Ammon's horn (tissue), 1 donor: ENCODE measurements at regions not wholly inside any gene's neighbourhood (a gene's known extent, or its start where the extent isn't known, plus 50 kb on each side); places are given as distances from the start of the nearest gene placed in this dataset.
"Not testable (repeated sequence)": the region's sequence is repeated elsewhere in the genome, so short reads cannot be mapped to it uniquely, and the experiment has no call there.

Source experiments
- DNase-seq: peaks from one replicate; pipeline ENCODE4 v3.0.0-alpha.2; 2016; ENCODE audit warnings: low spot score

DNA sequence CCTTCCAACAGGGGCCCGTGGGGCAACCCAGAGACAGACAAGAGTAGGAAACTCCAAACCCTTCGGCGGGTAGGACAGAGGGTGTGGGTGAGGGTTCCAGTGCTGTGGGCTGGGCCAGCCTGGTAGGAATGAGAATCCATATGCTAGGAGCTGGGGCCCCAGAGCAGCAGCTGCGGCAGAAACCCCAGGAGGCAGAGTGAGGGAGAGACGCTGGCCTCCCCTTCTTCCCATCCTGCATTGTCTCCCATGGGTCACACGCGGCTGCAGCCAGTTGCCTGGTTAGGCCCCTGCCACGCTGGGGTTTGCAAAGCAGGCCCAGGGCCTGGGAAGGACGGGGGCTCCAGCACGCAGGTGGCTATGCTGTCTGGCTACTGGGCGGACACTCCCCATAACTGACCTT, 113.1 kb upstream of the CCZ1B start:
- not testable (repeated sequence) for DNase-seq

DNA sequence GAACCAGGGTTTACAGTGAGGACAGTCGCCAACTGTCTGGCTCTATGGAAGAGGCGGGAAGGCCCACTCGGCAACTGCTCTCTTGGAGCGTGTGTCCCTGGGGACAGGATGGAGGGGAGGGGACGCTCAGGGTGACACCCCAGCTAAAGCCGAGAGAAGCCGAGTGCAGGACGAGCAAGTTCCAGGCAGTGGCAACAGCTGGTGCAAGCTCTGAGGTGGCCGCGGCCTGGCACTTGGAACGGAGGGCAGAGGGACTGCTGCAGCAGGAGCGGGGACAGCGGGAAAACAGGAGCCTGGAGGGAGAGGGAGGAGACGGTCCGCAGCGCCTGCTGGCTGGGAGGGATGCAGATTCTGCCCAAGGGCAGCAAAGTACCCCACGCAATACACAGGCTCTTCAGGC, 113.8 kb upstream of the CCZ1B start:
- DNase-seq: not testable (repeated sequence)

GRCh38 chr7:6946873-6947272, 120.8 kb upstream of the CCZ1B start:
- not testable (repeated sequence) for DNase-seq

DNA sequence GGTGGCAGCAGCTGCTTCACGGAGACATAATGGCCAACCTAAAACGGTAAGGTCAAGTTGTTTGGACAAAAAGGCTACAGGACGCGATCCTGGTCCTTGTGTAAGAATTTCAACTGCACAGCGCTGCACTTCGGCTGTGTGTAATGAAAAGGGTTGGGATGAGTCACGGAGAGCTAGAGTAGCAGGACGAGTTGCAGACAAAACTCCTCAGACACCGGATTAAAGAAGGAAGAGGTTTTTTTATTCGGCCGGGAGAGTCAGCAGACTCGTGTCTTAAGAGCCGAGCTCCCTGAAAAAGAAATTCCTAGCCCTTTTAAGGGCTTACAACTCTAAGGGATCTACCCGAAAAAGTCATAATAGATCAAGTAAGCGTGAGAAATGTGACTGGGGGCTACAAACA, 124.2 kb upstream of the CCZ1B start:
- DNase-seq: not testable (repeated sequence)

DNA sequence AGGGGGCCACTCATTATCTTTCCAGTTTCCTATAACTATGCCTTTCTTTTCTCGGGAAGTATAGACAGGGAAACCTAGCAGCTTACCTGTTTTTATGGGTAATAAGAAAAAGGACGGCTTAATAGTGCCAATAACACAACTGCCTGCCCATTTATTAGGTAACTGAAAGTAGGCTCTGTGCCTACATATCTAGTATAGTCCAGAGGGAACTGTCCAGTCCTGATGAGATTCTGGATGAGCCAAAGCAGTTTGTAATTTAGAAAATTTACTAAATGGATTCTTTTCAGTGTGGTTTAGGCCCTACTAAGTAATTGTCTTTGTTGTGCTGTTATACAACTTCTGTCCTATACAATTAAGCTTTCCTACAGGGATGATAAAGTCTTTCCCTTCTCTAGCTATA, 125.5 kb upstream of the CCZ1B start:
- DNase-seq: not testable (repeated sequence)

GRCh38 chr7:6953138-6953797, 127.2 kb upstream of the CCZ1B start:
- not testable (repeated sequence) for DNase-seq

GRCh38 chr7:6953798-6954181, 127.7 kb upstream of the CCZ1B start:
- DNase-seq: not testable (repeated sequence)

DNA sequence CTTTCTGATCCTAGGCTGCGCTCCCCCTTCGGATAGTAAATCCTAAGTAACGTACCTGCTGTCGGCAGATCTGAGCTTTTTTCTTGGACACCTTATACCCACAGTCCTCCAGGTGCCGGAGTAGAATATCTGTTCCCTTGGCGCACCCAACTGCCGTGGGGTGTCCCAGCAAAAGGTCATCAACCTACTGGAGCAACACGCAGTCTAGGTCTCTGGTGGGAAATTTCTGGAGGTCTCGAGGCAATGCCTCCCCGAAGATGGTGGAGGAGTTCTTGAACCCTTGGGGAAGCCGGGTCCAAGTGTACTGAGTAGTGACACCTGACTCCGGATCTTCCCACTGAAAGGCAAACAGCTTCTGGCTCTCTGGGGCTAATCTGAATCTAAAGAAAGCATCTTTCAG, 129.3 kb upstream of the CCZ1B start:
- DNase-seq: not testable (repeated sequence)

DNA sequence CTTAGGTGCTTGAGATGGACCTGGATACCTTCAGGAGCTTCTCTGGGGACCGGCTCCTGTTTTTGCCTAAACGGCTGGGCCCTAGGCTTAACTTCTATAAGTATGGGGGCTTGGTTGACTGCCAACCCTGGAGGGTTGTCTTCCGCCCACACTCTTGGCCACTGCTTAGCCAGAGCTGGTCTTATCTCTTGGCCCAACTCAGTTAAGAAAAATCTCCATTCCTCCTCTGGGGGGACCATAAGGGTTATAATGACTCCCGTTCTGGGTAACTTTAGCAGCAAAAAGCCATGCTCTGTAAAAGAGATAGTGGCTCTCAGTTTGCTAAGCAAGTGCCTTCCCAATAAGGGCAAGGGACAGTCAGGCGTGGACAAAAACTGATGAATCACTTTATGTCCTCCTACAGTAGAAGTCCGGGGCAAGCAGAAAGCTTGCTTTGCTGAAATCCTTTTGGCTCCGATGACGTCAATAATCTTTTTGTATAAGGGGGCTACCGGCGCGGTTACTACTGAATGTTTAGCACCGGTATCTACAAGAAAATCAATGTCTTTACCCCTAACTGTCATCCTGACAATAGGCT, 130.0 kb upstream of the CCZ1B start:
- DNase-seq: not testable (repeated sequence)

DNA sequence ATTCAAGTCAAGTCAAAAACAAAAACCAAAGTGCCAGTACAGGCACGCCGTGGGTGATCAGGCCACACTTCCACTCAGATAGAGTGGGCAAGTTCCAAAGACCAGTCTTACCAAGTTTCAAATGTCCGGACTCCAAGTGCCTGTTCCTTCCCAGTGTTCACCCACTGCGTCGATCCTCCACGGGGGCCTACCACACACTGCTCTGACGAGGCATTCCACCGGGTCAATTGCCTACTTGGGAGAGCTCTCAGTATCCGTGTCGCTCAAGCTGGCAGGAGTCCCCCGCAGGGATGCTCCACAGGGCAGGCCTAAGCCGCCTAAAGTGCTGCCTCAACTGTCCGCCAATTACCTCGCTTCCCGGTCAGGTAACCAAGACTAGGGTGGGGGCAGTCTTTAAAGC, 132.3 kb upstream of the CCZ1B start:
- DNase-seq: not testable (repeated sequence)

- not testable (repeated sequence) for DNase-seq
These were observed 133.9 kb upstream of the CCZ1B start for GRCh38 chr7:6959942-6960341.

DNA sequence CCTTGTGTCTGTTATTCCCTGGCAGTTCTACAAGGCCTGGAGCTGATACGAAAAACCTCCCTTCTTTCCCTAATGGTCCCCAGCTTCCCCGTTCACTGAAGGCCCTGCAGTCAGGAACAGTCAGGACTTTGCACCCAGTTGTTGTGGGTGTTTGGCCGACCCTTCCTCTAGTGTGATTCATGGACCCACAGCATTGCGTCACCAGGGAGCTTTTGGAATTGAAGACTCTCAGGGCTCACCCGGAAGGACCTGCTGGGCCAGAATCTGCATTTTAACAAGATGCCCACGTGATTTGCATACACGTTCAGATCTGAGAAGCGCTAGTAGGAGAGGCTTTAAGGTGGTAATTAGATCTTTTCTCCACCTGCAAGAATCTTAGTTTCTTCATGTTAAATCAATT, 136.8 kb upstream of the CCZ1B start:
- DNase-seq: not testable (repeated sequence)

DNA sequence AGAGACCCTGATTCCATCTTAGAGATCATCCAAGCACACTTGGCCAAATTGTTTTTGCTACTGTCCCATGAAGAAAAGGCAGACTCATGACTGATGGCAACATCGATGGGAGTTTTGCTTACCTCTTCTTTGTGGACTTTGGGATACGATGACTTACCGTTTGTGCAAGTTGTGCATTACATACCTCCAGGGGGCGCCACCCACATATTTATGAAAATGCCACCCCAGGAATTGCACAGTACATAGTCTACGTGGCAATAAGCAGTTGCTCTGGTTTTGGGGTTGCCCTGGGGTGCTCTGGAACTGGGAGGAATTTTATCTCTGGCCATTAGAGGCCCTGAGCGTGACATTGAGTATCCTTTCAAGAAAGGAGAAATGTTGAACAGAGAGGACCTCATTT, 139.0 kb upstream of the CCZ1B start:
- DNase-seq: peak; percentile 5

GRCh38 chr7:6970180-6970579, 144.1 kb upstream of the CCZ1B start:
- DNase-seq: not testable (repeated sequence)

DNA sequence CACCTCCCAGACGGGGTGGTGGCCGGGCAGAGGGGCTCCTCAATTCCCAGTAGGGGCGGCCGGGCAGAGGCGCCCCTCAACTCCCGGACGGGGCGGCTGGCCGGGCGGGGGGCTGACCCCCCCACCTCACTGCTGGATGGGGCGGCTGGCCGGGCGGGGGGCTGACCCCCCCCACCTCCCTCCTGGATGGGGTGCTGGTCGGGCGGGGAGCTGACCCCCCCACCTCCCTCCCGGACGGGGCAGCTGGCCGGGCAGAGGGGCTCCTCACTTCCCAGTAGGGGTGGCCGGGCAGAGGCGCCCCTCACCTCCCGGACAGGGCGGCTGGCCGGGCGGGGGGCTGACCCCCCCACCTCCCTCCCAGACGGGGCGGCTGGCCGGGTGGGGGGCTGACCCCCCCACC, 148.8 kb upstream of the CCZ1B start:
- not testable (repeated sequence) for DNase-seq

DNA sequence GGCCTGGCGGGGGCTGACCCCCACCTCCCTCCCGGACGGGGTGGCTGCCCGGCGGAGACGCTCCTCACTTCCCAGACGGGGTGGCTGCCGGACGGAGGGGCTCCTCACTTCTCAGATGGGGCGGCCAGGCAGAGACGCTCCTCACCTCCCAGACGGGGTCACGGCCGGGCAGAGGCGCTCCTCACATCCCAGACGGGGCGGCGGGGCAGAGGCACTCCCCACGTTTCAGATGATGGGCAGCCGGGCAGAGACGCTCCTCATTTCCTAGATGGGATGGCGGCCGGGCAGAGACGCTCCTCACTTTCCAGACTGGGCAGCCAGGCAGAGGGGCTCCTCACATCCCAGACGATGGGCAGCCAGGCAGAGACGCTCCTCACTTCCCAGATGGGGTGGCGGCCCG, 149.3 kb upstream of the CCZ1B start:
- DNase-seq: not testable (repeated sequence)

DNA sequence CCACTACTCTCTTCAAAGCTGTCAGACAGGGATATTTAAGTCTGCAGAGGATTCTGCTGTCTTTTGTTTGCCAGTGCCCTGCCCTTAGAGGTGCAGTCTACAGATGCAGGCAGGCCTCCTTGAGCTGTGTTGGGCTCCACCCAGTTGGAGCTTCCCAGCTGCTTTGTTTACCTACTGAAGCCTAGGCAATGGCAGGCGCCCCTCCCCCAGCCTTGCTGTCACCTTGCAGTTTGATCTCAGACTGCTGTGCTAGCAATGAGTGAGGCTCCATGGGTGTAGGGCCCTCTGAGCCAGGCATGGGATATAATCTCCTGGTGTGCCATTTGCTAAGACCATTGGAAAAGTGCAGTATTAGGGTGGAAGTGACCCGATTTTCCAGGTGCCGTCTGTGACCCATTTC, 151.3 kb upstream of the CCZ1B start:
- not testable (repeated sequence) for DNase-seq

DNA sequence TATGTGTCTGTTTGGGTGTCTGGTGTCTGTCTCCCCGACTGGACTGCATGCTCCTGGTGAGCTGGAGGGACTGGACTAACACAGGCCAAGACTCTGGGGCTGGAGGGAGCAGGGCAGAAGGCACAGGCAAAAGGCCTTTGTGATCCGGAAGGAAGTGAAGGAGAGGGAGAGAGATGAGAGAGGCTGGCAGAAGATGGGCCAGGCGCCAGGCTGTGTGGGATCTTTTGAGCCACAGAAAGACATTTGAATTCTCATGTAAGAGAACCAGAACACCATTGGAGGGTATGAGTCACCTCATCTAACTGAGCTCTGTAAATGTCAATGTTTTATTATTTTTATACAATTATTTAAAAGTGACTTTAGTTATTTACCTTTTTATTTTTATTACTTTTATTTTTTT, 152.3 kb upstream of the CCZ1B start:
- DNase-seq: not testable (repeated sequence)

DNA sequence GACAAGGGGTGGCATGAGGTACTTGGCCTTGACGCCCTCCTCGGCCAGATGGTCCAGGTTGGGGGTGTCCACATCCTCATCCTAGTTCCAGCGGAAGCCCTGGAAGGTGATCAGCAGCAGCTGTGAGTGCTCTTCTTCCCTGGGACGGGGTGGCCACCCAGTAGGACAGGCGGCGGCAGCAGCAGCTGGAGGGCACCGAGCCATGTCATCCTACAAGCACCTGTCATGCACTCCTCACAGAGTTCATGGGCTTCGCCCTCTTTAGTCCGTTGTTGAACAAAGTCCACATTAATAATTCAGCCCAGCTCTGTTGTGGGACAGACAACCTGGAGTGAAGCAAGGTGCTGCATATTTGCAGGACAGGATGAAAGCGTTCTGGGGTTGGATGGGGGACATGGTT, 153.4 kb upstream of the CCZ1B start:
- not testable (repeated sequence) for DNase-seq

DNA sequence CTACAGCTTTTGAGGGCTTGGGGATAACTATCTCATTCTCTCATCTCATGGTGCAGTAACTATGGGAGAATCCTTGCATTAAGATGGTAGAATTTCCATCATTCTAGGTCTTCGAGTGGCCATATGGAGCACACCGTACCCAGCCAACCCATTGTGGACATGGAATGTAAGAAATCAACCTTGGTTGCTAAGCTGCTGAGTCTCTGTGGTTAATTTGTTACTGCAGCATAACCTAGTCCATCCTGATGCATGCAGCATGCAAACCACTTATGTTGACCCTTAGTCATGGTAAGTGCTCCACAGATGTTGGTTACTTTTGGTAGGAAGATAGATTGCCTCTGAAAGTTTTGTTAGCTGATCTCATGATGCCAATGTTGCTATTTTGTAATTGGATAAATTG, 156.3 kb upstream of the CCZ1B start:
- DNase-seq: not testable (repeated sequence)

- DNase-seq: not testable (repeated sequence)
These were observed 160.8 kb upstream of the CCZ1B start for GRCh38 chr7:6986892-6987291.

DNA sequence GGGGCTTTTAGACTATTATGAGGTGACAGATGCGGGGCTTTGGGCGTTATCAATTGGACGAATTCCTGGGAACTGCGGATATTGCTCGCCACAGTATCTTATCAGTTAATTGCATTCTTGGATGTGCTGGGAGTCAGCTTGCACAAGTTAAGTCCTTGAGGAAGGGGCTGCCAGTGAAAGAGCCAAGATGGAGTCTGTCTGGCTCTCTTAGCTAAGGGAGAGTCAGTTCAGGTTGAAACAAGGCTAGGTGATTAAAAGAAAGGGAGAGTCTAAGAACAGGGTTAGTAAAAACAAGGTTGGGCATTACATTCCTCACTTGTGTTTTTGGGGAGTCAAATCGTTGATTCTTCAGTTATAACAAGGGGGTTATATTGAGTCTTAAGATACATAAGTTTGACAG, 162.5 kb upstream of the CCZ1B start:
- not testable (repeated sequence) for DNase-seq

GRCh38 chr7:6989968-6990367, 163.9 kb upstream of the CCZ1B start:
- DNase-seq: not testable (repeated sequence)
